ENCODE measurements at regions not wholly inside any gene's neighbourhood (a gene's known extent, or its start where the extent isn't known, plus 50 kb on each side); places are given as distances from the start of the nearest gene placed in this dataset.

- CTCF ChIA-PET: interaction anchor here (0.6 to 3.1 kb wide), 24 partner anchors 9 to 621 kb away, joined by 3 to 30 read pairs (median 4); no protein-coding TSS in a partner anchor
Measured at GRCh38 chr1:39098546-39099250, 72.5 kb downstream of the NDUFS5 start.

GRCh38 chr1:39102537-39103327 is 76.6 kb downstream of the NDUFS5 start:
- peak; percentile 66 for DNase-seq (ENCODE audit: extremely low spot score)
- POLR2A ChIA-PET: interaction anchor here (1.4 kb wide), 1 partner anchor 62 kb away, joined by 3 read pairs; no protein-coding TSS in a partner anchor
- CTCF ChIA-PET: interaction anchor here (0.7 to 2.2 kb wide), 3 partner anchors 89 to 571 kb away, joined by 3 to 17 read pairs (median 3); no protein-coding TSS in a partner anchor
- no peak for TF ChIP-seq FOXA1 (IDR thresholded peaks at IDR 0.05)
- no peak for TF ChIP-seq SUZ12 (IDR thresholded peaks at IDR 0.05)

More at GRCh38 chr1:39098546-39099250, 72.5 kb downstream of the NDUFS5 start:
- POLR2A ChIA-PET: no interaction called here
- peak; percentile 82 for DNase-seq (ENCODE audit: extremely low spot score)
- no peak for TF ChIP-seq CTBP1 (IDR thresholded peaks at IDR 0.05; ENCODE audit: borderline replicate concordance)
- no peak for TF ChIP-seq L3MBTL2 (conservative IDR thresholded peaks at IDR 0.05)

DNA sequence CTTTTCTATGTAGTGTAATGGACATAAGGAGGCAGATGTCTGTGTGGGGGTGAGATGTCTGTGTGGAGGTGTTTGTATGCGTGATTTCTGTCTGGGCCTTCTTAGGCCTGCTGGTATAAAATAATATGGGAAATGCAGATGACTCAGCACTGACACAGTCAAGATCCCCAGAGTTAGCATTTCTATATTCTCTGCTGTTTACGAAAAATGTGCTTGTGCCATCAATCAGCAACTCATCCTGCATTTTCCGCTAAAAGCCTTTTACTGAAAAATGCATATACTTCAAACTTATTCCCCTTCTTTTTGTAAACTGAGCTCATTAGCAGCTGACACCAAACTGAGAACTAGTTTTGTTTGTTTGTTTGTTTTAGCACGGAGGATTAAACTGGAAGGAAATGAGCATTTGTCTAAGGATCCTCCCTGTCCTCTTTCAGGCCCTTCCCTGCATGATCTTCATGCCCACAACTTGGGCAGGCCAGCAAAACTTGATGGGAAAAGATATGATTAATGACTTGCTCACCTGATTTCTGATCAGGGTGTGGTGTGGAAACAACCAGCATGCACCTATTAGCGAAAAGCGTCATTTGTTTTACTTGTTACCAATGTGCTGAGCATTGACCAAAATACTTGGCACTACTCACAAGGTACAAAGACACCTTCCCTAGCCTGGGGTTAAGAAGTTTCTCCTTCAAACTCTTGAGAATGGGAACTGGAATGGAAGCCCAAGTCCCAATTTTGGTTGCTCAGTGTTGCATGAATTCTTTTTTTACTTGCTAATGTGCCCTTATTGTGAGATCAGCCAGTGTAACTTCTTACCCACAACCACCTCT is 77.4 kb downstream of the NDUFS5 start:
- DNase-seq (ENCODE audit: extremely low spot score): no peak
- ChIA-PET CTCF (interaction anchor here (0.6 to 2.2 kb wide), 4 partner anchors 38 to 435 kb away, joined by 3 to 17 read pairs (median 3); no protein-coding TSS in a partner anchor), POLR2A (interaction anchor here (1.1 to 1.4 kb wide), 2 partner anchors 61 to 103 kb away, joined by 3 read pairs; no protein-coding TSS in a partner anchor)
- TF ChIP-seq BHLHE40 (IDR thresholded peaks at IDR 0.05; ENCODE audit: borderline replicate concordance) (no peak), FOXM1 (IDR thresholded peaks at IDR 0.05; ENCODE audit: borderline replicate concordance) (no peak), HDGF (IDR thresholded peaks at IDR 0.05; ENCODE audit: borderline replicate concordance) (no peak), ARNT (IDR thresholded peaks at IDR 0.05) (no peak), L3MBTL2 (conservative IDR thresholded peaks at IDR 0.05) (no peak), LEF1 (IDR thresholded peaks at IDR 0.05; ENCODE audit: borderline replicate concordance) (no peak), ZNF384 (IDR thresholded peaks at IDR 0.05) (no peak), SUZ12 (IDR thresholded peaks at IDR 0.05) (no peak), SP1 (IDR thresholded peaks at IDR 0.05) (no peak), FOXA1 (IDR thresholded peaks at IDR 0.05) (no peak), FOXK2 (IDR thresholded peaks at IDR 0.05) (no peak), CTBP1 (IDR thresholded peaks at IDR 0.05; ENCODE audit: borderline replicate concordance) (no peak), TARDBP (IDR thresholded peaks at IDR 0.05) (no peak), ELF4 (IDR thresholded peaks at IDR 0.05) (no peak), NFRKB (IDR thresholded peaks at IDR 0.05) (no peak)
- TF ChIP-seq, protein P1, sequence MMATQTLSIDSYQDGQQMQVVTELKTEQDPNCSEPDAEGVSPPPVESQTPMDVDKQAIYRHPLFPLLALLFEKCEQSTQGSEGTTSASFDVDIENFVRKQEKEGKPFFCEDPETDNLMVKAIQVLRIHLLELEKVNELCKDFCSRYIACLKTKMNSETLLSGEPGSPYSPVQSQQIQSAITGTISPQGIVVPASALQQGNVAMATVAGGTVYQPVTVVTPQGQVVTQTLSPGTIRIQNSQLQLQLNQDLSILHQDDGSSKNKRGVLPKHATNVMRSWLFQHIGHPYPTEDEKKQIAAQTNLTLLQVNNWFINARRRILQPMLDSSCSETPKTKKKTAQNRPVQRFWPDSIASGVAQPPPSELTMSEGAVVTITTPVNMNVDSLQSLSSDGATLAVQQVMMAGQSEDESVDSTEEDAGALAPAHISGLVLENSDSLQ (IDR thresholded peaks at IDR 0.05): no peak

GRCh38 chr1:39104158-39105060 is 78.3 kb downstream of the NDUFS5 start:
- POLR2A ChIA-PET: interaction anchor here (1.1 kb wide), 1 partner anchor 102 kb away, joined by 3 read pairs; no protein-coding TSS in a partner anchor
- peak; percentile 39 for DNase-seq (ENCODE audit: extremely low spot score)
- no peak for TF ChIP-seq SUZ12 (IDR thresholded peaks at IDR 0.05)
- no peak for TF ChIP-seq BHLHE40 (IDR thresholded peaks at IDR 0.05; ENCODE audit: borderline replicate concordance)
- TF ChIP-seq NFRKB (IDR thresholded peaks at IDR 0.05): no peak
- no peak for TF ChIP-seq TARDBP (IDR thresholded peaks at IDR 0.05)
- TF ChIP-seq FOXM1 (IDR thresholded peaks at IDR 0.05; ENCODE audit: borderline replicate concordance): no peak
- no peak for TF ChIP-seq HDGF (IDR thresholded peaks at IDR 0.05; ENCODE audit: borderline replicate concordance)
- no peak for TF ChIP-seq SP1 (IDR thresholded peaks at IDR 0.05)
- no peak for TF ChIP-seq ARNT (IDR thresholded peaks at IDR 0.05)
- TF ChIP-seq FOXK2 (IDR thresholded peaks at IDR 0.05): no peak
- no peak for TF ChIP-seq ZNF384 (IDR thresholded peaks at IDR 0.05)
- TF ChIP-seq, protein P1 (IDR thresholded peaks at IDR 0.05): no peak
- CTCF ChIA-PET: interaction anchor here (0.6 to 2.2 kb wide), 4 partner anchors 8 to 139 kb away, joined by 3 to 17 read pairs (median 3); no protein-coding TSS in a partner anchor

- no peak for TF ChIP-seq SP1 (IDR thresholded peaks at IDR 0.05)
- TF ChIP-seq ARNT (IDR thresholded peaks at IDR 0.05): 0 out of 2 replicates have a peak, but pooled peaks have one; percentile 46
- peak; percentile 58 for DNase-seq (ENCODE audit: extremely low spot score)
- CTCF ChIA-PET: interaction anchor here (0.5 to 2.7 kb wide), 4 partner anchors 9 to 434 kb away, joined by 3 to 17 read pairs (median 4); no protein-coding TSS in a partner anchor
- POLR2A ChIA-PET: interaction anchor here (0.9 to 3.3 kb wide), 8 partner anchors 11 to 154 kb away, joined by 3 to 14 read pairs (median 4); no protein-coding TSS in a partner anchor
Measured at GRCh38 chr1:39105061-39105840, 79.1 kb downstream of the NDUFS5 start.
